ENCODE measurements at regions not wholly inside any gene's neighbourhood (a gene's known extent, or its start where the extent isn't known, plus 50 kb on each side); places are given as distances from the start of the nearest gene placed in this dataset.

DNA sequence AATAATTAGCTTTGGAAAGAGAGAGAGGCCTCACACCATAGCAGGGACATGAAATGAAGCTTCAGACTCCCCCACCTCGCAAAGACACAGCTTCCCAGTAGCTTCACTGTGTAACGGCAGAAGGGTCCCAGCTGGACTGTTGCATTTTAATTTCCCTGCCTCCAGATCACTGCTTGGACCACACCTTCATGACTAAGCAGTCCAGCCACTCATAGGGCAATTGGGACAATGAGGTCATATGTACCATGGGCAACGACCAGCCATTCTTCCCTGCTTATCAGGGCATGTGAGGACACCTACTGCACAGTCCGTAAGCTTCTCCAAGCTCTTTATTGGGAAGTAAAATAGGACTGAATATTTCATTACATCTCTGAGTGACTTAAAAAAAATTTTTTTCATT, 183.0 kb downstream of the MREG start:
- 61% methylated on average over 4 of the region's 4 CpGs for WGBS
- TF ChIP-seq POLR2AphosphoS5 (IDR thresholded peaks at IDR 0.05) (no peak), POLR2A (IDR thresholded peaks at IDR 0.05) (no peak)
- TF ChIP-seq, protein P1, sequence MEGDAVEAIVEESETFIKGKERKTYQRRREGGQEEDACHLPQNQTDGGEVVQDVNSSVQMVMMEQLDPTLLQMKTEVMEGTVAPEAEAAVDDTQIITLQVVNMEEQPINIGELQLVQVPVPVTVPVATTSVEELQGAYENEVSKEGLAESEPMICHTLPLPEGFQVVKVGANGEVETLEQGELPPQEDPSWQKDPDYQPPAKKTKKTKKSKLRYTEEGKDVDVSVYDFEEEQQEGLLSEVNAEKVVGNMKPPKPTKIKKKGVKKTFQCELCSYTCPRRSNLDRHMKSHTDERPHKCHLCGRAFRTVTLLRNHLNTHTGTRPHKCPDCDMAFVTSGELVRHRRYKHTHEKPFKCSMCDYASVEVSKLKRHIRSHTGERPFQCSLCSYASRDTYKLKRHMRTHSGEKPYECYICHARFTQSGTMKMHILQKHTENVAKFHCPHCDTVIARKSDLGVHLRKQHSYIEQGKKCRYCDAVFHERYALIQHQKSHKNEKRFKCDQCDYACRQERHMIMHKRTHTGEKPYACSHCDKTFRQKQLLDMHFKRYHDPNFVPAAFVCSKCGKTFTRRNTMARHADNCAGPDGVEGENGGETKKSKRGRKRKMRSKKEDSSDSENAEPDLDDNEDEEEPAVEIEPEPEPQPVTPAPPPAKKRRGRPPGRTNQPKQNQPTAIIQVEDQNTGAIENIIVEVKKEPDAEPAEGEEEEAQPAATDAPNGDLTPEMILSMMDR (IDR thresholded peaks at IDR 0.05), result no peak
- Histone ChIP-seq H3K4me3 (no peak overlapping the region), H3K27me3 (replicated peaks; ENCODE audit: insufficient read depth) (no peaks in the 10 kb centered on the region), H3K9me3 (no peaks in the 10 kb centered on the region), H3K27ac (no peak overlapping the region), H3K4me1 (replicated peaks) (no peaks in the 10 kb centered on the region), H3K36me3 (no peaks in the 10 kb centered on the region)
- DNase-seq (ENCODE audit: low spot score), result no peak
- intact Hi-C loops (cut with DNase I), result no loop called here

DNA sequence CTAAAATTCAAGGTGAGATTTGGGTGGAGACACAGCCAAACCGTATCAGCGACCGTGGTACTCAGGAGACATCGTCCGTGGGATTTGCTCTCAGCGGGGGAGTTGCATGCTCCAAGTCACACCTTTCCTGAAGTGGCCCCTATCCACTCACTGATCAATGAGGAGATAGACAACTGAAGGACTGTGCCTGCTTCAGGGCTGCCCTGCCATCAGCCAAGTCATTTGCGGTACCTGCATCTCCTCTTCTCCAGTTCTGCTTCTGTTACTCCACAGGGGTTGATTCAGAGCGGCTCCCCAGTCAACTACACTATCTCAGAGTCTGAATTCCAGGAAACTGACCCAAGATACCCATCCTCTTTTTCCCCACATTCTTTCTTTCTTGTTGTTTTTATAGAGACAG, 184.1 kb downstream of the MREG start:
- Histone ChIP-seq H3K27me3 (replicated peaks; ENCODE audit: insufficient read depth) (no peaks in the 10 kb centered on the region), H3K4me1 (replicated peaks) (no peaks in the 10 kb centered on the region), H3K9me3 (no peaks in the 10 kb centered on the region), H3K36me3 (no peaks in the 10 kb centered on the region), H3K4me3 (no peak overlapping the region), H3K27ac (no peak overlapping the region)
- TF ChIP-seq POLR2A (IDR thresholded peaks at IDR 0.05) (no peak), POLR2AphosphoS5 (IDR thresholded peaks at IDR 0.05) (no peak)
- TF ChIP-seq, protein P1 (IDR thresholded peaks at IDR 0.05), result no peak
- 95% methylated on average over 8 of the region's 8 CpGs for WGBS
- intact Hi-C loops (cut with DNase I), result loop anchor here (10.0 kb wide), 1 partner anchor 86 kb away; no protein-coding TSS in a partner anchor
- no peak for DNase-seq (ENCODE audit: low spot score)

DNA sequence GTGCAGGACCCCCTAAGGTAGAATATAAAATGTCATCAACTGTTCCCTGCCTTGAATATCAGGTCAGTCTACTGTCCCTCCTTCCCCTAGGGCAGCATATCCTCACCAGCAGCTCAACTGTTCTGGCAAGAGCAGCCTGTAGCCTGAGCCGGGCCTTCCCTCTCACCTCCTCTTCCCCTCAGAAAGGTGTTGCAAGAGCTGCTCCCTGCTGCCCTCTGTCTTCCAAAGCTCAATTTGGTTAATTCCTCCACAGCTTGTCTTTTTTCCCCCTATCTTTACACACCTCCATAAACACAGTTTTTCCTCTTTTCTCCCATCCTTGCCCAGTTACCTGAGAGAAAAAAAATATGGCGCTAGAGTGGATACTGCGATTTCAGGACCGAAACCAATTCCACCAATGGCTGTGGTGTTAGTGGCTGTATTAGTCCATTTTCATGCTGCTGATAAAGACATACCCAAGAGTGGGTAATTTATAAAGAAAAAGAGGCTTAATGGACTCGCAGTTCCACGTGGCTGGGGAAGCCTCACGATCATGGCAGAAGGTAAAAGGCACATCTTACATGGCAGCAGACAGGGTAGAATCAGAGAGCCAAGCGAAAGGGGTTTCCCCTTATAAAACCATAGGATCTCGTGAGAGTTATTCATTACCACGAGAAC, 184.7 kb downstream of the MREG start:
- intact Hi-C loops (cut with DNase I), result loop anchor here (10.0 kb wide), 1 partner anchor 86 kb away; no protein-coding TSS in a partner anchor
- Histone ChIP-seq H3K36me3 (no peaks in the 10 kb centered on the region), H3K4me1 (replicated peaks) (no peaks in the 10 kb centered on the region), H3K27ac (no peak overlapping the region), H3K4me3 (no peak overlapping the region), H3K27me3 (replicated peaks; ENCODE audit: insufficient read depth) (no peaks in the 10 kb centered on the region), H3K9me3 (no peaks in the 10 kb centered on the region)
- 82% methylated on average over 10 of the region's 10 CpGs for WGBS
- TF ChIP-seq POLR2A (IDR thresholded peaks at IDR 0.05), result no peak
- TF ChIP-seq, protein P1 (IDR thresholded peaks at IDR 0.05), result peak in 3 of 4 experiments; percentile 42 to 56 (median 46)
- peak; percentile 25 for DNase-seq (ENCODE audit: low spot score)

DNA sequence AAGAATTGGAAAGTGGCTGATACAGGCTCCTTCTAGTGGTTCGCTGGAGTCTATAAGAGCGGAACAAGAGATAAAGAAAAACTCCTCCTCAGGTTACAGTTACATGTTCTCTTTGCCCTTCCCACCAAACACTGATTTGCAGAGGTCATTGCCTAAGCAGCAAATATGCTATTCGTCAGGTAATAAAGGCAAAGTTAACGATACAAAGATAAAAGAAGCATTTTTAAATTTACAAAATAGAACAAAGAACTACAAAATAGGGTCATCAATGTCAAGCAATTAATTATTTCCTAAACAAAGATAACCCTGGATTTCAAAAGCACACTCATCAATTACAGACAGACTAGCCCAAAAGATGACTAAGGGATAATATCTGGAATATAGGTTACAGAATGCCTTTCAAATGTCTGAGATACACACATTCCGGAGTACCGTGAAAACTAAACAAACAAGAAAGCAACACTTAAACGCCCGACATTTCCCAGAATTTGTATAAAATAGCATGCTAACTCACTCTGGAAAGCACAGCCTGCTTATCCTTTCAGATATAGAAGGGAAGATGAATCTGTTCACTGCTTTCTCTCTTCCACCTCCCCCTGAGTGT, 186.4 kb downstream of the MREG start:
- H3K4me3 ChIP-seq, result no peak overlapping the region
- no peak overlapping the region for H3K27ac ChIP-seq
- 32% methylated on average over 8 of the region's 8 CpGs for WGBS
- no peaks in the 10 kb centered on the region for H3K27me3 ChIP-seq (replicated peaks; ENCODE audit: insufficient read depth)
- no peaks in the 10 kb centered on the region for H3K4me1 ChIP-seq (replicated peaks)
- TF ChIP-seq POLR2A (IDR thresholded peaks at IDR 0.05) (no peak), POLR2AphosphoS5 (IDR thresholded peaks at IDR 0.05) (no peak)
- TF ChIP-seq, protein P1 (IDR thresholded peaks at IDR 0.05), result no peak
- DNase-seq (ENCODE audit: low spot score), result no peak
- no peaks in the 10 kb centered on the region for H3K9me3 ChIP-seq
- no peaks in the 10 kb centered on the region for H3K36me3 ChIP-seq
- intact Hi-C loops (cut with DNase I), result loop anchor here (10.0 kb wide), 1 partner anchor 88 kb away; no protein-coding TSS in a partner anchor

DNA sequence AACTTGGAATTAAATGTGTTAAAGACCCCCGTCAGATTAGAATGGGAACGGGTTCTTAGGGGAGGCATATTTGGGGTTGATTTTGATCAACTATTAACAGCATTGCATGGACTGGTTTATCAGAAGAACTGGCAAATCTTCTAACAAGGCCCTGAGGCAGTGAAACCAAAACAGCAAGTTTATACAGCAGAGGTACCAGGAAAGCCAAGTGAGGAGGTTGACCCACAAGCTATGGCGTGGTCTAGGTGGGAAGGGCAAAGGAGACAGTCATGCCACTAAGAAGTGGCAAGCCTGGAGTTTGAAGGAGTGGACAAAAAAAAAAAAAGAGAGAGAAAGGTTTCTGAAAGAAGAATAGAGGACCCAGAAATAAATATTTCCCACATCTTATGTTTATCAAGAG, 187.0 kb downstream of the MREG start:
- no peak overlapping the region for H3K4me3 ChIP-seq
- 36% methylated on average over 3 of the region's 3 CpGs for WGBS
- TF ChIP-seq POLR2A (IDR thresholded peaks at IDR 0.05), result no peak
- no peak for TF ChIP-seq POLR2AphosphoS5 (IDR thresholded peaks at IDR 0.05)
- TF ChIP-seq, protein P1 (IDR thresholded peaks at IDR 0.05), result no peak
- no peaks in the 10 kb centered on the region for H3K36me3 ChIP-seq
- no peak overlapping the region for H3K27ac ChIP-seq
- no peaks in the 10 kb centered on the region for H3K9me3 ChIP-seq
- no peaks in the 10 kb centered on the region for H3K27me3 ChIP-seq (replicated peaks; ENCODE audit: insufficient read depth)
- no peak for DNase-seq (ENCODE audit: low spot score)
- H3K4me1 ChIP-seq (replicated peaks), result no peaks in the 10 kb centered on the region
- intact Hi-C loops (cut with DNase I), result loop anchor here (10.0 kb wide), 1 partner anchor 88 kb away; no protein-coding TSS in a partner anchor
